ENCODE measurements at regions not wholly inside any gene's neighbourhood (a gene's known extent, or its start where the extent isn't known, plus 50 kb on each side); places are given as distances from the start of the nearest gene placed in this dataset.
"Not testable (repeated sequence)": the region's sequence is repeated elsewhere in the genome, so short reads cannot be mapped to it uniquely, and the experiment has no call there.

DNA sequence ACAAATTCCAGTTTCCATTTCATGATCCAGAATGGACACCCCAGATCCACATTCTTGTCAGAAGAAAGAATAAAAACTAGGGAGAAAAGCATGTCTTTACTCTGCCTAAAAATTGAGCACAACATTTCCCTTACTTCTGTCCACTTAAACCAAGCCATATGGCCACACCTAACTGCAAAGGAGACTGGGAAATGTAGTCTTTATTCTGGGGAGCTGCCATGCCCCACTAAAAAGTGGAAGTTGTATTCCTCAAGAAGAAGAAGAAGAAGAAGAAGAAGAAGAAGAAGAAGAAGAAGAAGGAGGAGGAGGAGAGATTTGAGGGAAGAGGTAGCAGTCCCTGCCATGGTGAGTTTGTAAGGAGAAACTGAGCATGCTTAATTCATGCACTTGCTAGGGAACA, 84.5 kb downstream of the GPR65 start:
- DNase-seq (ENCODE audit: low read depth) = peak; percentile 5
- TF ChIP-seq CTCF (IDR thresholded peaks at IDR 0.05; ENCODE audit: low read depth, low read length) (no peak), MYC (IDR thresholded peaks at IDR 0.05; ENCODE audit: low read depth, low read length) (no peak), POLR2A (IDR thresholded peaks at IDR 0.05; ENCODE audit: extremely low read depth, insufficient read length) (no peak)
- TF ChIP-seq, protein P1, sequence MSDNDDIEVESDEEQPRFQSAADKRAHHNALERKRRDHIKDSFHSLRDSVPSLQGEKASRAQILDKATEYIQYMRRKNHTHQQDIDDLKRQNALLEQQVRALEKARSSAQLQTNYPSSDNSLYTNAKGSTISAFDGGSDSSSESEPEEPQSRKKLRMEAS (IDR thresholded peaks at IDR 0.05; ENCODE audit: low read depth, low read length) = no peak
- no peak overlapping the region for H3K4me3 ChIP-seq (ENCODE audit: low read depth, low read length)

DNA sequence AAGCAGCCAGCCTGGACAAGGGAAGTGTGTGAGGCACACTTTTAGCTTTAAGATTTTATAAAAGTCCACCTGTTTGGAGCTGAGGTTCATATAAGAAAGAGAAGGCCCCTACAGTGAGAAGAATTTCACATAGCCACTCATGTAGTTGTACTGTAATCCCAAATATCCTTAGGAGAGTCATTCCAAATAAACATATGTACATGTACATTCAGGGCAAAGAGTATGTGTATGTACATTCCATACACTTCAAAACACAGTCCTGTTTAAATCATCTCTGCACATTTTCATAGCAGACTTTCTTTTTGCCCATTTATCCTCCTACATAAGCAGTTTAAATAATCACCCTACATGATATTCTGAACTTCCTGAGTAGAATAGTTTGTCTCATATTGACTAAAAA, 87.6 kb downstream of the GPR65 start:
- DNase-seq (ENCODE audit: low read depth) = no peak
- TF ChIP-seq POLR2A (IDR thresholded peaks at IDR 0.05; ENCODE audit: extremely low read depth, insufficient read length) (no peak), CTCF (IDR thresholded peaks at IDR 0.05; ENCODE audit: low read depth, low read length) (no peak)
- H3K4me3 ChIP-seq (ENCODE audit: low read depth, low read length) = no peak overlapping the region

GRCh38 chr14:88095791-88096190, 90.9 kb downstream of the GPR65 start:
- TF ChIP-seq POLR2A (IDR thresholded peaks at IDR 0.05; ENCODE audit: extremely low read depth, insufficient read length) = no peak
- DNase-seq (ENCODE audit: low read depth) = no peak
- H3K4me3 ChIP-seq (ENCODE audit: low read depth, low read length) = no peak overlapping the region

- no peak for TF ChIP-seq MYC (IDR thresholded peaks at IDR 0.05; ENCODE audit: low read depth, low read length)
- TF ChIP-seq, protein P1 (IDR thresholded peaks at IDR 0.05; ENCODE audit: low read depth, low read length) = no peak
- DNase-seq (ENCODE audit: low read depth) = no peak
- no peak overlapping the region for H3K4me3 ChIP-seq (ENCODE audit: low read depth, low read length)
Observed at GRCh38 chr14:88098163-88098562, 93.2 kb downstream of the GPR65 start.

- H3K4me3 ChIP-seq (ENCODE audit: low read depth, low read length) = no peak overlapping the region
- no peak for TF ChIP-seq POLR2A (IDR thresholded peaks at IDR 0.05; ENCODE audit: extremely low read depth, insufficient read length)
- no peak for TF ChIP-seq CTCF (IDR thresholded peaks at IDR 0.05; ENCODE audit: low read depth, low read length)
- TF ChIP-seq, protein P1 (IDR thresholded peaks at IDR 0.05; ENCODE audit: low read depth, low read length) = no peak
- TF ChIP-seq MYC (IDR thresholded peaks at IDR 0.05; ENCODE audit: low read depth, low read length) = no peak
- no peak for DNase-seq (ENCODE audit: low read depth)
Observed at GRCh38 chr14:88104710-88105109, 99.8 kb downstream of the GPR65 start.

GRCh38 chr14:88106377-88106776, 101.4 kb downstream of the GPR65 start:
- TF ChIP-seq, protein P1 (IDR thresholded peaks at IDR 0.05; ENCODE audit: low read depth, low read length) = no peak
- TF ChIP-seq POLR2A (IDR thresholded peaks at IDR 0.05; ENCODE audit: extremely low read depth, insufficient read length) = no peak
- no peak for TF ChIP-seq MYC (IDR thresholded peaks at IDR 0.05; ENCODE audit: low read depth, low read length)
- no peak for TF ChIP-seq CTCF (IDR thresholded peaks at IDR 0.05; ENCODE audit: low read depth, low read length)
- DNase-seq (ENCODE audit: low read depth) = no peak
- no peak overlapping the region for H3K4me3 ChIP-seq (ENCODE audit: low read depth, low read length)

DNA sequence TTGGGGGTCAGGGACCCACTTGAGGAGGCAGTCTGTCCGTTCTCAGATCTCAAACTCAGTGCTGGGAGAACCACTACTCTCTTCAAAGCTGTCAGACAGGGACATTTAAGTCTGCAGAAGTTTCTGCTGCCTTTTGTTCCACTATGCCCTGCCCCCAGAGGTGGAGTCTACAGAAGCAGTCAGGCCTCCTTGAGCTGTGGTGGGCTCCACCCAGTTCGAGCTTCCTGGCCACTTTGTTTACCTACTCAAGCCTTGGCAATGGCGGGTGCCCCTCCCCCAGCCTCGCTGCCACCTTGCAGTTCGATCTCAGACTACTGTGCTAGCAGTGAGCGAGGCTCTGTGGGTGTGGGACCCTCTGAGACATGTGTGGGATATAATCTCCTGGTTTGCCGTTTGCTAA, 122.7 kb downstream of the GPR65 start:
- DNase-seq (ENCODE audit: low read depth); H3K4me3 ChIP-seq (ENCODE audit: low read depth, low read length): not testable (repeated sequence)

GRCh38 chr14:88128816-88129215, 123.9 kb downstream of the GPR65 start:
- TF ChIP-seq MYC (IDR thresholded peaks at IDR 0.05; ENCODE audit: low read depth, low read length) = no peak
- TF ChIP-seq CTCF (IDR thresholded peaks at IDR 0.05; ENCODE audit: low read depth, low read length) = no peak
- TF ChIP-seq, protein P1 (IDR thresholded peaks at IDR 0.05; ENCODE audit: low read depth, low read length) = no peak
- no peak for TF ChIP-seq POLR2A (IDR thresholded peaks at IDR 0.05; ENCODE audit: extremely low read depth, insufficient read length)
- DNase-seq (ENCODE audit: low read depth) = peak; percentile 20
- no peak overlapping the region for H3K4me3 ChIP-seq (ENCODE audit: low read depth, low read length)

Data from NB4 (cell line).